Choroid plexus epithelial cell (primary cell): ENCODE measurements at regions not wholly inside any gene's neighbourhood (a gene's known extent, or its start where the extent isn't known, plus 50 kb on each side); places are given as distances from the start of the nearest gene placed in this dataset.

Source experiments
- DNase-seq: peaks from one replicate; pipeline ENCODE4 v3.0.0-alpha.2; 2010; ENCODE audit warnings: low read depth
- H3K4me3 ChIP-seq: 2 replicates; pipeline ENCODE4 v1.5.1; 2011; ENCODE audit warnings: low read depth, mild to moderate bottlenecking, control low read depth, low read length, moderate library complexity
- CTCF ChIP-seq: conservative IDR thresholded peaks from 2 replicates; pipeline ENCODE4 v1.5.1; 2011; ENCODE audit warnings: low read depth, mild to moderate bottlenecking, control low read depth, inconsistent platforms, low read length, moderate library complexity

GRCh38 chr7:79810916-79811315, 323.7 kb upstream of the GNAI1 start:
- peak; percentile 58 for DNase-seq
- no peak overlapping the region for H3K4me3 ChIP-seq
- no peak for TF ChIP-seq CTCF

GRCh38 chr7:79806161-79806734, 328.4 kb upstream of the GNAI1 start:
- TF ChIP-seq CTCF: peak; percentile 65
- peak; percentile 70 for DNase-seq
- no peak overlapping the region for H3K4me3 ChIP-seq

- TF ChIP-seq CTCF: no peak
- H3K4me3 ChIP-seq: no peak overlapping the region
- DNase-seq: no peak
Measured at GRCh38 chr7:79790656-79791262, 337.3 kb upstream of the MAGI2 start.

GRCh38 chr7:79789584-79790345, 336.3 kb upstream of the MAGI2 start:
- peak; percentile 77 for DNase-seq
- TF ChIP-seq CTCF: no peak
- no peak overlapping the region for H3K4me3 ChIP-seq

- no peak for TF ChIP-seq CTCF
- no peak overlapping the region for H3K4me3 ChIP-seq
- DNase-seq: peak; percentile 40
Measured at GRCh38 chr7:79787623-79788022, 334.2 kb upstream of the MAGI2 start.

- DNase-seq: no peak
- TF ChIP-seq CTCF: no peak
- H3K4me3 ChIP-seq: no peak overlapping the region
Measured at GRCh38 chr7:79787096-79787495, 333.6 kb upstream of the MAGI2 start.
